HG03097 (cell line): ENCODE measurements at regions not wholly inside any gene's neighbourhood (a gene's known extent, or its start where the extent isn't known, plus 50 kb on each side); places are given as distances from the start of the nearest gene placed in this dataset.

ENCODE experiments used
- ATAC-seq: cut with Tn5 transposase; IDR thresholded peaks from one replicate; pipeline ENCODE4 v1.9.1; 2021; ENCODE audit not compliant: unreplicated experiment, low FRiP score

GRCh38 chr1:24992761-24993211 lies 62.7 kb upstream of the RUNX3 start:
- ATAC-seq = no peak

- ATAC-seq = no peak
Observed at GRCh38 chr1:24992124-24992760, 62.2 kb upstream of the RUNX3 start.

- ATAC-seq = no peak
Observed at GRCh38 chr1:24991697-24992096, 61.6 kb upstream of the RUNX3 start.

- no peak for ATAC-seq
Observed at GRCh38 chr1:24990779-24991641, 60.9 kb upstream of the RUNX3 start.

- no peak for ATAC-seq
Observed at GRCh38 chr1:24990136-24990535, 60.1 kb upstream of the RUNX3 start.

- ATAC-seq = no peak
Observed at GRCh38 chr1:24989082-24989481, 59.0 kb upstream of the RUNX3 start.

GRCh38 chr1:24988558-24988912 lies 58.5 kb upstream of the RUNX3 start:
- ATAC-seq = no peak

GRCh38 chr1:24987875-24988557 lies 57.9 kb upstream of the RUNX3 start:
- no peak for ATAC-seq

- ATAC-seq = no peak
Observed at GRCh38 chr1:24987424-24987823, 57.3 kb upstream of the RUNX3 start.

GRCh38 chr1:24986372-24986965 lies 56.4 kb upstream of the RUNX3 start:
- no peak for ATAC-seq

- no peak for ATAC-seq
Observed at GRCh38 chr1:24985737-24986136, 55.7 kb upstream of the RUNX3 start.

- no peak for ATAC-seq
Observed at GRCh38 chr1:24984800-24985522, 54.9 kb upstream of the RUNX3 start.

- no peak for ATAC-seq
Observed at GRCh38 chr1:24984300-24984699, 54.2 kb upstream of the RUNX3 start.

- ATAC-seq = no peak
Observed at GRCh38 chr1:24983006-24983680, 53.1 kb upstream of the RUNX3 start.

- ATAC-seq = no peak
Observed at GRCh38 chr1:24981631-24982005, 51.5 kb upstream of the RUNX3 start.

GRCh38 chr1:24980836-24981630 lies 51.0 kb upstream of the RUNX3 start:
- no peak for ATAC-seq
